GM18520 (cell line): ENCODE measurements at regions not wholly inside any gene's neighbourhood (a gene's known extent, or its start where the extent isn't known, plus 50 kb on each side); places are given as distances from the start of the nearest gene placed in this dataset.
A peak's percentile ranks its signal among the peaks of the same experiment; 100 is the strongest.

Experiments used
- ATAC-seq: cut with Tn5 transposase; IDR thresholded peaks from one replicate; pipeline ENCODE4 v1.9.1; 2021; ENCODE audit not compliant: unreplicated experiment

GRCh38 chr5:97832645-97833296 lies 649.7 kb upstream of the RIOK2 start:
- no peak for ATAC-seq

- ATAC-seq: no peak
Observed at GRCh38 chr5:97834561-97834960, 651.5 kb upstream of the RIOK2 start.

- ATAC-seq: no peak
Observed at GRCh38 chr5:97835112-97835511, 652.1 kb upstream of the RIOK2 start.

GRCh38 chr5:97836816-97837215 lies 653.8 kb upstream of the RIOK2 start:
- ATAC-seq: no peak

- ATAC-seq: peak; percentile 98
Observed at GRCh38 chr5:97838214-97838613, 655.2 kb upstream of the RIOK2 start.

GRCh38 chr5:97839341-97840086 lies 656.5 kb upstream of the RIOK2 start:
- ATAC-seq: no peak

GRCh38 chr5:97840643-97841042 lies 657.6 kb upstream of the RIOK2 start:
- ATAC-seq: no peak

GRCh38 chr5:97842687-97843086 lies 659.6 kb upstream of the RIOK2 start:
- ATAC-seq: no peak

GRCh38 chr5:97844797-97845196 lies 661.8 kb upstream of the RIOK2 start:
- ATAC-seq: no peak

GRCh38 chr5:97846643-97847042 lies 663.6 kb upstream of the RIOK2 start:
- ATAC-seq: no peak

- ATAC-seq: no peak
Observed at GRCh38 chr5:97847920-97848631, 665.0 kb upstream of the RIOK2 start.

GRCh38 chr5:97851036-97851435 lies 668.0 kb upstream of the RIOK2 start:
- ATAC-seq: no peak

GRCh38 chr5:97854871-97855762 lies 672.1 kb upstream of the RIOK2 start:
- no peak for ATAC-seq

- ATAC-seq: no peak
Observed at GRCh38 chr5:97874491-97874890, 691.4 kb upstream of the RIOK2 start.

- ATAC-seq: no peak
Observed at GRCh38 chr5:97876272-97876671, 693.2 kb upstream of the RIOK2 start.

GRCh38 chr5:97877588-97877987 lies 694.5 kb upstream of the RIOK2 start:
- ATAC-seq: no peak

GRCh38 chr5:97888439-97888838 lies 705.4 kb upstream of the RIOK2 start:
- ATAC-seq: peak; percentile 99

GRCh38 chr5:97891971-97892370 lies 708.9 kb upstream of the RIOK2 start:
- ATAC-seq: no peak

- no peak for ATAC-seq
Observed at GRCh38 chr5:97903742-97904141, 720.7 kb upstream of the RIOK2 start.

GRCh38 chr5:97906135-97906534 lies 723.1 kb upstream of the RIOK2 start:
- no peak for ATAC-seq
